Spleen (tissue), 7 donors: ENCODE measurements at regions not wholly inside any gene's neighbourhood (a gene's known extent, or its start where the extent isn't known, plus 50 kb on each side); places are given as distances from the start of the nearest gene placed in this dataset.

Source experiments
- POLR2A ChIP-seq, 3 donors: fragments of 450-650 bp; IDR thresholded peaks; one replicate each; pipeline ENCODE4 v1.5.1; 2017; ENCODE audit warnings: antibody characterized with exemption in 3 of 3, mild to moderate bottlenecking in 1 of 3
- POLR2AphosphoS5 ChIP-seq, 3 donors: sonication (generic); formaldehyde crosslinking; IDR thresholded peaks; one replicate each; pipeline ENCODE4 v1.5.1; 2017; ENCODE audit warnings: antibody characterized with exemption in 3 of 3
- TF ChIP-seq, protein P1 (sequence below), 11 experiments: fragments of 200-600 bp in 7 of 11; fragments of 450-650 bp in 4 of 11; sonication (generic) in 4 of 11; IDR thresholded peaks in 8 of 11; conservative IDR thresholded peaks in 3 of 11; 1 replicate in 7 of 11; 2 replicates in 4 of 11; pipeline versions ENCODE4 v1.4.0 to v1.8.0; 2016 to 2021; ENCODE audit warnings: antibody characterized with exemption in 11 of 11, inconsistent platforms in 4 of 11, mild to moderate bottlenecking in 1 of 11
- donor health status: DM: no; HTN: no; CAD: no; lungs with moderate emphysema.
- donor health status: DM: no; HTN: no; CAD: no.
- donor health status: DM: no; HTN: no; CAD: no.

DNA sequence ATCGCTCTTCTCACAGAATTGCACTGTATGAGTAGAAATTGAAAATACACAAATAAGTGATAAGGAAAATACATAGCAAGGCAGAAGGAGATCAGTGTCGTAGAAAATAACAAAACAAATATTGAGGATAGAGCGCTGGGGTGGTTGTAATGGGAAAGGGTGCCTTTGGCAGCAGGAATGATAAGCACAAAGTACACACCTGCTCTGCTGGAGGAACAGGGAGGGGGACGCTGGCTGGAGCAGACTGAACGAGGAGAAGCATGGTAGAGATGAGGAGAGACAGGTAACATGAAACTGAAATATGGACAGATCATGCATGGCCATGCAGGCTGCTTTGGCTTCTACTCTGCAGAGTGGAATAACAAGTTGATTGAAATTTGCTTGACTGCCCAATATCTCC lies 181.2 kb upstream of the FSHR start:
- TF ChIP-seq, protein P1, sequence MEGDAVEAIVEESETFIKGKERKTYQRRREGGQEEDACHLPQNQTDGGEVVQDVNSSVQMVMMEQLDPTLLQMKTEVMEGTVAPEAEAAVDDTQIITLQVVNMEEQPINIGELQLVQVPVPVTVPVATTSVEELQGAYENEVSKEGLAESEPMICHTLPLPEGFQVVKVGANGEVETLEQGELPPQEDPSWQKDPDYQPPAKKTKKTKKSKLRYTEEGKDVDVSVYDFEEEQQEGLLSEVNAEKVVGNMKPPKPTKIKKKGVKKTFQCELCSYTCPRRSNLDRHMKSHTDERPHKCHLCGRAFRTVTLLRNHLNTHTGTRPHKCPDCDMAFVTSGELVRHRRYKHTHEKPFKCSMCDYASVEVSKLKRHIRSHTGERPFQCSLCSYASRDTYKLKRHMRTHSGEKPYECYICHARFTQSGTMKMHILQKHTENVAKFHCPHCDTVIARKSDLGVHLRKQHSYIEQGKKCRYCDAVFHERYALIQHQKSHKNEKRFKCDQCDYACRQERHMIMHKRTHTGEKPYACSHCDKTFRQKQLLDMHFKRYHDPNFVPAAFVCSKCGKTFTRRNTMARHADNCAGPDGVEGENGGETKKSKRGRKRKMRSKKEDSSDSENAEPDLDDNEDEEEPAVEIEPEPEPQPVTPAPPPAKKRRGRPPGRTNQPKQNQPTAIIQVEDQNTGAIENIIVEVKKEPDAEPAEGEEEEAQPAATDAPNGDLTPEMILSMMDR (IDR thresholded peaks at IDR 0.05 in 8 of 11, conservative IDR thresholded peaks at IDR 0.05 in 3 of 11), result no peak
- TF ChIP-seq POLR2AphosphoS5 (IDR thresholded peaks at IDR 0.05) (no peak), POLR2A (IDR thresholded peaks at IDR 0.05) (no peak)
